ENCODE measurements at regions not wholly inside any gene's neighbourhood (a gene's known extent, or its start where the extent isn't known, plus 50 kb on each side); places are given as distances from the start of the nearest gene placed in this dataset.

- Histone ChIP-seq H3K4me1 (ENCODE audit: insufficient read depth) (no peaks in the 10 kb centered on the region), H3K79me2 (no peaks in the 10 kb centered on the region), H3K36me3 (replicated peaks; ENCODE audit: insufficient read depth, low read depth) (no peaks in the 10 kb centered on the region), H3K9me3 (ENCODE audit: low read depth) (no peaks in the 10 kb centered on the region), H3K27ac (no peak overlapping the region), H4K20me1 (ENCODE audit: insufficient read depth, poor library complexity, severe bottlenecking) (no peaks in the 10 kb centered on the region), H3K27me3 (no peaks in the 10 kb centered on the region), H3K9me2 (replicated peaks; ENCODE audit: insufficient read depth) (no peaks in the 10 kb centered on the region), H2AFZ (no peak overlapping the region), H3K4me2 (no peak overlapping the region), H3K4me3 (no peak overlapping the region)
- no peak for DNase-seq (ENCODE audit: low spot score)
- WGBS (ENCODE audit: low lambda C conversion rate, missing lambda C conversion rate) = 83% methylated on average over 2 of the region's 2 CpGs
- no peak for TF ChIP-seq CTCF (IDR thresholded peaks at IDR 0.05; ENCODE audit: poor library complexity)
- no peak for TF ChIP-seq EZH2 (IDR thresholded peaks at IDR 0.05; ENCODE audit: borderline replicate concordance)
- TF ChIP-seq EZH2phosphoT487 (IDR thresholded peaks at IDR 0.05; ENCODE audit: low read depth, severe bottlenecking, unreplicated experiment) = no peak
Observed at GRCh38 chr2:192419786-192420185, 225.1 kb upstream of the TMEFF2 start.

GRCh38 chr2:192416060-192416459 is 221.3 kb upstream of the TMEFF2 start:
- Histone ChIP-seq H3K27me3 (no peaks in the 10 kb centered on the region), H2AFZ (no peak overlapping the region), H3K27ac (no peak overlapping the region), H3K79me2 (no peaks in the 10 kb centered on the region), H3K4me1 (ENCODE audit: insufficient read depth) (no peaks in the 10 kb centered on the region), H3K4me2 (no peak overlapping the region), H3K9me3 (ENCODE audit: low read depth) (no peaks in the 10 kb centered on the region), H3K4me3 (no peak overlapping the region), H4K20me1 (ENCODE audit: insufficient read depth, poor library complexity, severe bottlenecking) (no peaks in the 10 kb centered on the region), H3K9me2 (replicated peaks; ENCODE audit: insufficient read depth) (no peaks in the 10 kb centered on the region), H3K36me3 (replicated peaks; ENCODE audit: insufficient read depth, low read depth) (no peaks in the 10 kb centered on the region)
- 62% methylated on average over 4 of the region's 4 CpGs for WGBS (ENCODE audit: low lambda C conversion rate, missing lambda C conversion rate)
- DNase-seq (ENCODE audit: low spot score) = no peak
- TF ChIP-seq EZH2phosphoT487 (IDR thresholded peaks at IDR 0.05; ENCODE audit: low read depth, severe bottlenecking, unreplicated experiment) (no peak), CTCF (IDR thresholded peaks at IDR 0.05; ENCODE audit: poor library complexity) (no peak), EZH2 (IDR thresholded peaks at IDR 0.05; ENCODE audit: borderline replicate concordance) (no peak)

- Histone ChIP-seq H3K4me1 (ENCODE audit: insufficient read depth) (no peaks in the 10 kb centered on the region), H3K4me3 (no peak overlapping the region), H2AFZ (no peak overlapping the region), H3K9me3 (ENCODE audit: low read depth) (no peaks in the 10 kb centered on the region), H3K79me2 (no peaks in the 10 kb centered on the region), H4K20me1 (ENCODE audit: insufficient read depth, poor library complexity, severe bottlenecking) (no peaks in the 10 kb centered on the region), H3K27me3 (no peaks in the 10 kb centered on the region), H3K4me2 (no peak overlapping the region), H3K9me2 (replicated peaks; ENCODE audit: insufficient read depth) (no peaks in the 10 kb centered on the region), H3K27ac (no peak overlapping the region), H3K36me3 (replicated peaks; ENCODE audit: insufficient read depth, low read depth) (no peaks in the 10 kb centered on the region)
- 89% methylated on average over 18 of the region's 18 CpGs for WGBS (ENCODE audit: low lambda C conversion rate, missing lambda C conversion rate)
- TF ChIP-seq EZH2phosphoT487 (IDR thresholded peaks at IDR 0.05; ENCODE audit: low read depth, severe bottlenecking, unreplicated experiment) (no peak), CTCF (IDR thresholded peaks at IDR 0.05; ENCODE audit: poor library complexity) (no peak), EZH2 (IDR thresholded peaks at IDR 0.05; ENCODE audit: borderline replicate concordance) (no peak)
- no peak for DNase-seq (ENCODE audit: low spot score)
Observed at GRCh38 chr2:192414794-192415193, 220.1 kb upstream of the TMEFF2 start.

Measured in hepatocyte (in vitro differentiated cells).